Fibroblast of villous mesenchyme (primary cell): ENCODE measurements at regions not wholly inside any gene's neighbourhood (a gene's known extent, or its start where the extent isn't known, plus 50 kb on each side); places are given as distances from the start of the nearest gene placed in this dataset.

Experiments used
- DNase-seq: peaks from one replicate; pipeline ENCODE4 v3.0.0-alpha.2; 2010; ENCODE audit warnings: low read depth
- H3K4me3 ChIP-seq: 2 replicates; pipeline ENCODE4 v1.5.1; 2011; ENCODE audit warnings: low read depth, mild to moderate bottlenecking, low read length
- CTCF ChIP-seq: IDR thresholded peaks from 2 replicates; pipeline ENCODE4 v1.5.1; 2012; ENCODE audit warnings: low read depth, mild to moderate bottlenecking, low read length; ENCODE audit not compliant: insufficient read depth

DNA sequence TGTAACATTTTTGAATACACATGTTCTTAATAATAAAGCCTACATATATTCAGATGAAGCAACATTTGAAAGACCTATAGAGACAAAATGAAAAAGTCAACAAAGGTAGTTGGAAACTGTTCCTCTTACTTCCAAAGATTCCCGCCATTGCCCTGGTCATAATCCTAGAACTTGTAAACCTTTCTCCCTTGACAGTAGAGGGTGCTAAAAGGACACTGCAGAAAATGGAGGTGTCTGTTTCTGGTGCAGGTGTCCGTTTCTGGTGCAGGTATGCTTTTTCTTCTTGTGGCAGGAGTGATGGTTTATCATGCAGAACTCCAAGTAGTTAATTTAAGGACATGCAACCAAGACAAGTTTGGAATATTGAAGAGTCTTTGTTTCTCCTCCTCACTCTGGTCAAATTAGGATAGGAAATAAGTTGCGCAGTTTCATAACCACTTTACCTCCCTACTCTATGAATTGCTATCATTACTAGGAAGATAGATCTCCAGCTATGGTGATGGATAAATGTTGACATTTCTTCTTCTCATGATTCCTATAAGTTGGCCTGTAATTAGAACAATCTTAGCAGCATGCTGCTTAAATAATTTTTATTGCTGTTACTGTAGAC lies 56.0 kb upstream of the FAM174A start:
- peak; percentile 6 for DNase-seq
- no peak overlapping the region for H3K4me3 ChIP-seq
- TF ChIP-seq CTCF, result peak; percentile 52

DNA sequence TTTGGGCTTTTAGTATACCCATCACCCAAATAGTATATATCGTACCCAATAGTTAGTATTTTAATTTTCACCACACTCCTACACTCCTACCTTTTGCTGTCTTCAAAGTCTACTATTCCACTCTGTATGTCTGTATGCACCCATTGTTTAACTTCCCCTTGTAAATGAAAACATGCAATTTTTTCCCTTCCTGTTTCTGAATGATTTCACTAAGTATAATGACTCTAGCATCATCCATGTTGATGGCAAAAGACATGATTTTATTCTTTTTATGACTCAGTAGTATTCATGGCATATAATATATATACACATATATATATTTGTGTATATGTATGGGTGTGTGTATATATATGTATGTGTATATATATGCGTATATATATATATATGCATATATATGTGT lies 63.1 kb upstream of the FAM174A start:
- TF ChIP-seq CTCF, result no peak
- no peak overlapping the region for H3K4me3 ChIP-seq
- no peak for DNase-seq

- no peak for DNase-seq
- no peak for TF ChIP-seq CTCF
- H3K4me3 ChIP-seq, result no peak overlapping the region
Measured at GRCh38 chr5:100469767-100470166, 65.4 kb upstream of the FAM174A start.

DNA sequence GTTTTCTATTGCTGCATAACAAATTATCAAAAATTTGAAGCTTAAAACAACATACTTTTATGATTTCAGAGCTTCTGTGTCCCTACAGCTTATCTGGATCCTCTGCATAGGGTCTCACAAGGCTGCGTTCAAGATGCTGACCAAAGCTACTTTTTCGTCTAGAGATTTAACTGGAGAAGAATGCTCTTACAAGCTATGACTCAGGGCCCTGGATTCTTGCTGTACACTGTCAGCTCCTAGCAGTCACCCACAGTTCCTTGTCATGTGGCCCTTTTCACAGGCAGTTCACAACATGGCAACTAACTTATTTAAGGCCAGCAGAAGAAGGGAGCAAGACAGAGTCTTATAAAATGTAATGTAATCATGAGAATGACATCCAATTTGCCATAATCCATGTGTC lies 70.8 kb upstream of the FAM174A start:
- peak; percentile 39 for DNase-seq
- TF ChIP-seq CTCF, result no peak
- no peak overlapping the region for H3K4me3 ChIP-seq

DNA sequence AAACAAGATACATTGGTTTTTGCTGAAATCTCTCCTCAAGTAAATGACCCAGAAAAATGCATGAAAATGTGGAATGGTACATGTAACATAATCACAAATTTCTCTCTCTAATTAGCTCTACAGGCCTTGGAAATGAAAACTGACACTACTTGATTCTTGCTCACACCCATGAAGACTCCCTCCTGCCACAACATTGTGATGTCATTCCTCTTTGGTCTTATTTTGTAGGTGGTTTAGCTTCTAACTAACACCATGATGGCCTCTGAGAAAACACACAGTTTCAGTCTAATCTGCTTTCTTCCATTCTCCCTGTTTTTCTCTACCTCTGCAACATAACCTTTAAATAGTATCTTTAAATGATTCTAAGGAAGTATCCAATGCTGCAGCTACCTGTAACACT lies 78.6 kb upstream of the FAM174A start:
- H3K4me3 ChIP-seq, result no peak overlapping the region
- no peak for DNase-seq
- no peak for TF ChIP-seq CTCF

DNA sequence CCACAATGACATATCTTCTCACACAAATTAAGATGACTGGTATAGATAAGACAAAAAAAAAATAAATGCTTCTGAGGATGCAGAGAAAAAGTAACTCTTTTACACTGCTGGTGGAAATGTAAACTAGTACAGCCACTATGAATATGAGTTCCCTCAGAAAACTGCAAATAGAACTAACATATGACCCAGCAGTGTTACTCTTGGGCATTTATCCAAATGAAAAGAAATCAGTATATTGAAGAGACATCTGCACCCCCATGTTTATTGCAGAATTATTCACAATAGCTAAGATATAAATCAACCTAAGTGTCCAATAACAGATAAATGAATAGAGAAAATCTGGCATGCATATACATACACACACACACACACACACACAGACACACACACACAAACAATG lies 83.0 kb upstream of the FAM174A start:
- no peak for DNase-seq
- H3K4me3 ChIP-seq, result no peak overlapping the region
- TF ChIP-seq CTCF, result no peak

DNA sequence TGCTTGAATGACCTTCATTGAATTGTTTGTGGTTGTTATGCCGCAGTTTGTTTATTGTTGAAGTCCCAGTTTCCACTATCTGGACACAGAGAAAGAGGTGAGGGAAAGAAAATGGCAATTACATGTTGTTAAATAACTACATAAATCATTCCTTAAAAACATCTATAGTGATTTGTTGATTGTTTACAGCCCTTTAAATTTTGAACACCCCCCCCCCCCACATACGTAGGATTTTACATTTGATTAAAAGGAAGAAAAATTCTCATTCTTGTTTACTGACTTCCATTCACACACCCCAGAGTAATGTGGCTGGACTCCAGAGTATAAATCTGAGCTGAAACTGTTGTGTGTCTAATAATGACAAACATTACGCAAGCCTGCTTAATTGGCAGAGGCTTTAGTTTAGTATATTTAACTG lies 87.1 kb upstream of the FAM174A start:
- DNase-seq, result peak; percentile 47
- no peak overlapping the region for H3K4me3 ChIP-seq
- no peak for TF ChIP-seq CTCF
